22Rv1 (cell line): ENCODE measurements at regions not wholly inside any gene's neighbourhood (a gene's known extent, or its start where the extent isn't known, plus 50 kb on each side); places are given as distances from the start of the nearest gene placed in this dataset.
"Not testable (repeated sequence)": the region's sequence is repeated elsewhere in the genome, so short reads cannot be mapped to it uniquely, and the experiment has no call there.

ENCODE experiments used
- H3K27ac ChIP-seq: fragments of 450-650 bp; 2 replicates; pipeline ENCODE4 v1.5.1; 2017
- ZFX ChIP-seq: fragments of 450-650 bp; IDR thresholded peaks from 2 replicates; pipeline ENCODE4 v1.6.1; 2017; ENCODE audit warnings: antibody characterized with exemption, borderline replicate concordance
- TF ChIP-seq, protein P1 (sequence below): fragments of 450-650 bp; IDR thresholded peaks from 2 replicates; pipeline ENCODE4 v1.5.1; 2017; ENCODE audit warnings: mild to moderate bottlenecking

DNA sequence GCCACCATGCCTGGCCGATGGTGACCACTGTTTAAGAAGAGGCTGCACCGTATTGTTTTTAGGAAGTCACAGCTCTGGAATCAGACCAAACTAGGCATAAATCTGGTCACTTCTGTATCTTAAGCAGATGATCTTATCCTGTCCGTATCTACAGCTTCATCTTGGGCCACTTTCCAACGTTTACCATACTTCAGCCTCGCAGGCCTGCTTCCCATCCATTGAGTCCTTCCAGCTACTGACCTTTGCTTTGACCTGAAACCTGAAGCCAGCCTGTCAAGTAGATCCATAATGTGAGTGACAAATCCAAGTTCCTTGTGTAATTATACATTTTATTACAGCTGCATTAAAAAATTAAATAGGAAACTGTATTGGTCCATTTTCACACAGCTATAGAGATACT, 1033.0 kb downstream of the CDH11 start:
- TF ChIP-seq, protein P1, sequence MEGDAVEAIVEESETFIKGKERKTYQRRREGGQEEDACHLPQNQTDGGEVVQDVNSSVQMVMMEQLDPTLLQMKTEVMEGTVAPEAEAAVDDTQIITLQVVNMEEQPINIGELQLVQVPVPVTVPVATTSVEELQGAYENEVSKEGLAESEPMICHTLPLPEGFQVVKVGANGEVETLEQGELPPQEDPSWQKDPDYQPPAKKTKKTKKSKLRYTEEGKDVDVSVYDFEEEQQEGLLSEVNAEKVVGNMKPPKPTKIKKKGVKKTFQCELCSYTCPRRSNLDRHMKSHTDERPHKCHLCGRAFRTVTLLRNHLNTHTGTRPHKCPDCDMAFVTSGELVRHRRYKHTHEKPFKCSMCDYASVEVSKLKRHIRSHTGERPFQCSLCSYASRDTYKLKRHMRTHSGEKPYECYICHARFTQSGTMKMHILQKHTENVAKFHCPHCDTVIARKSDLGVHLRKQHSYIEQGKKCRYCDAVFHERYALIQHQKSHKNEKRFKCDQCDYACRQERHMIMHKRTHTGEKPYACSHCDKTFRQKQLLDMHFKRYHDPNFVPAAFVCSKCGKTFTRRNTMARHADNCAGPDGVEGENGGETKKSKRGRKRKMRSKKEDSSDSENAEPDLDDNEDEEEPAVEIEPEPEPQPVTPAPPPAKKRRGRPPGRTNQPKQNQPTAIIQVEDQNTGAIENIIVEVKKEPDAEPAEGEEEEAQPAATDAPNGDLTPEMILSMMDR = no peak
- TF ChIP-seq ZFX = no peak
- H3K27ac ChIP-seq = no peak overlapping the region

DNA sequence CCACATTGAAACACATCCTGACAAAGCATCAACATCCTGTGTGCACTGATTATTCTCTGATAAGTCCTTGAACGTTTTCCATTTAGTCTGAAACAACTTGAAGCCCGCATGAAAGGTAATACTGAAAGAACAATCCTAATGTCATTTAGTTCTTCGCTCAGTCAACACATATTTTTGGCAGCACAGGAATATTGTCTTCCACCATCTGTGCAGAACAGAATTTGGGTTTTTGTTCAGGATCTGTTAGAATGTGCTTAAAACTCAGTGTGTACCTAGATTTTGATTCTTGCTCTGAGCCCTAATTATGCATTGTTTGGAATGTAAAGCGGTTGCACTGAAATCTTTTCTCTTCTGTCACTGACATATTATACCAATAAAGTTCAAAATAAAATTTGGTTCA, 1036.6 kb downstream of the CDH11 start:
- TF ChIP-seq ZFX = no peak
- TF ChIP-seq, protein P1 = no peak
- no peak overlapping the region for H3K27ac ChIP-seq

DNA sequence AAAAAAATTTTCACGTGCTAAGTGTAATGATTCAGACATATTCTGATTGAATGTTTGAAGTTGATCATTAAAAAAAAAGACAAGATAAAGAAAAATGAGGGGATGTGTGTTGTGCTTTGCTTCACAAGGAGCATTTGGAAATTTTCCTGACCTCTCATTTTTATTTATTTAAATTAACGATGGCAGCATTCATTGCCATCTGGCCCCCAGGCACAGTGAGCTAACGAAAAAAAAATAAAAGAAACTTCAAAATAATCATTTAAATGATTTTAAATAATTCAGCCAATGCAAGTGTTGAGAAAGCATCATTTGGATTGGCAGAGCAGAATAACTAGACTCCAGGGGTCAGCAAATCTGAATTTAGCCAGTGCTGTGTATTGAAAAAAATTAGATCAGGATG, 1037.2 kb downstream of the CDH11 start:
- H3K27ac ChIP-seq = no peak overlapping the region
- TF ChIP-seq, protein P1 = no peak
- no peak for TF ChIP-seq ZFX

DNA sequence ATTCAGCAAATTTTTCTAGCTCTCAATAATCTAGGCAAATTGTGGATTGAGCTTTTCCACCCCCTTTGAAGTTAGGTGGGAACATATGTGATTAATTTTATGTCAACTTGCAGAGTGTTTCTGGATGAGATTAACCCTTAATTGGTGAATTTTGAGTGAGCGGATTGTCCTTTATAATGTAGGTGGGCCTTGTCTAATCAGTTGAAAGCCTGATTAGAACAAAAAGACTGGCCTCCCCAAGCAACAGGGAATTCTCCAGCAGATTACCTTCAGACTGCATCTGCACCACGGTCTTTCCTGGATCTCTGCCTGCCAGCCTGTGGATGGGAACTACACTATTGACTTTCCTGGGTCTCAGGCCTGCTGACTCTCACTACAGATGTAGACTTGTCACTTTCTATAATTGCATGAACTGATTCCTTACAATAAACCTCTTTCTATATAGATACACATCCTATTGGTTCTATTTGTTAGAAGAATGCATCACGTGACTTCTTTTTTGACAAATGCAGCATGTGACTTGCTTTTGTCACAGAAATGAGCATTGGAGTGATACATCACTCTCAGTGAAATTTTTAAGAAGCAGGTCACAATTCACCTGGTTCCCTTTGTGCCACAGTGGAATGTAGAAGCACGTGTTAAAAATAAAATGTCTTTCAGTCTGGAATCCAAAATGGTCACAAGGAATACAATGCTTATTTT, 1038.3 kb downstream of the CDH11 start:
- no peak overlapping the region for H3K27ac ChIP-seq
- TF ChIP-seq ZFX = no peak
- TF ChIP-seq, protein P1 = no peak

DNA sequence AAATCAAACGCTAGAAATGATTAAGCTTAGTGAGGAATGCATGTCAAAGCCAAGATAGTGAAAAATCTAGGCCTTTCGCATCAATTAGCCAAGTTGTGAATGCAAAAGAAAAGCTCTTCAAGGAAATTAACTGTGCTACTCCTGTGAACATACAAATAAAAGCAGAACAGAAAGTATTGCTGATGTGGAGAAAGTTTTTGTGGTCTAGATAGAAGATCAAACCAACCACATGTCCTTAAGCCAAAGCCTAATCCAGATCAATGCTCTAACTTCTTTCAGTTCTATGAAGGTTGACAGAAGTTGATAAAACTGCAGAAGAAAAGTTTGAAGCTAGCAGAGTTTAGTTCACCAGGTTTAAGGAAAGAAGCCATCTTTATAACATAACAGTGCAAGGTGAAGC, 1044.6 kb downstream of the CDH11 start:
- no peak for TF ChIP-seq ZFX
- no peak overlapping the region for H3K27ac ChIP-seq

DNA sequence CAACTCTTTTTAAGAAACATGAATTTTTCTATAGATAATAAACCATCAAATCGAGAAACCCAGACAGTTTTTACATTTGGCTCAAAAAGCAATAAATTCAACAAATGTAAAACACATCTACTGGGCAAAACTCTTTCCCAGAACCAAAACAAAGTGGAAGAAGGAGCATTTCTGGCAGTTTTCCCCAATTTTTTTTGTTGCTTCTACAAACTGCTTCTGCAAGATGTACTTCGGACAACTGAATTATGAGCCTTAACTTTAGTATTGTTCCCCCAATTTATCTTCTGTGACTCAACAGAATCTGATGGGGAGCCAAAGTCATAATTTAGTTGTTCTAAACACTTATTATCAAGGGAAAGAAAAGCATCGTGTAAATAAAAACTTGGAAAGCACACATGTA, 1047.2 kb downstream of the CDH11 start:
- H3K27ac ChIP-seq = no peak overlapping the region
- TF ChIP-seq ZFX = no peak
- TF ChIP-seq, protein P1 = no peak

DNA sequence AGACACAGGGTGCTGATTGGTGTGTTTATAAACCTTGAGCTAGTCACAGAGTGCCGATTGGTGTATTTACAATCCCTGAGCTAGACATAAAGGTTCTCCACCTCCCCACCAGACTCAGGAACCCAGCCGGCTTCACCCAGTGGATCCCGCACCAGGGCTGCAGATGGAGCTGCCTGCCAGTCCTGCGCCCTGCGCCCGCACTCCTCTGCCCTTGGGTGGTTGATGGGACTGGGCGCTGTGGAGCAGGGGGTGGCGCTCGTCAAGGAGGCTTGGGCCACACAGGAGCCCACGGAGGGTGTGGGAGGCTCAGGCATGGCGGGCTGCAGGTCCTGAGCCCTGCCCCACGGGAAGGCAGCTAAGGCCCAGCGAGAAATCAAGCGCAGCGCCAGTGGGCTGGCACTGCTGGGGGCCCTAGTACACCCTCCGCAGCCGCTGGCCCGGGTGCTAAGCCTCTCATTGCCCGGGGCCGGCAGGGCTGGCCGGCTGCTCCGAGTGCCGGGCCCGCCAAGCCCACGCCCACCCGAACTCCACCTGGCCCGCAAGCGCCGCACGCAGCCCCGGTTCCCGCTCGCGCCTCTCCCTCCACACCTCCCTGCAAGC, 1049.6 kb downstream of the CDH11 start:
- H3K27ac ChIP-seq = not testable (repeated sequence)

DNA sequence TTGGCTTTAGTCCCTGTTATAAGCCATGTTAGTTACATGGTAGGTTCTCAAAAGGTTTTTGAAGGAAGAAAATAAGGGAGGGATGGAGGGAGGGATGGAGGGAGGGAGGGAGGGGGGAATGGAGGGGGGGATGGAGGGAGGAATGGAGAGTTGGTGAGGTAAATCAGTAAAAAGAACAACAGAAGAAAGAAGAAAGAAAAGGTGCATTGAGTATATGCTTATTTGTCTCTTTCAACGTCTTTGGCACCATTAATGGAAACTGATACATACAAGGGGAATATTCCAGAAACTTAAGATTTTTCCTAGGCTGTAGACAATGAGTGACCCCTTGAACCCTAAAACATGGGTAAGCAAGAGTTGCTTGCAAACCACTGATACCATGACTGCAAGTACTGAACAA, 1056.3 kb downstream of the CDH11 start:
- no peak for TF ChIP-seq ZFX
- TF ChIP-seq, protein P1 = no peak

More for the DNA sequence above, 1056.3 kb downstream of the CDH11 start:
- H3K27ac ChIP-seq = no peak overlapping the region
